ENCODE measurements at regions not wholly inside any gene's neighbourhood (a gene's known extent, or its start where the extent isn't known, plus 50 kb on each side); places are given as distances from the start of the nearest gene placed in this dataset.

GRCh38 chr22:22179858-22180257, 64.7 kb upstream of the VPREB1 start:
- TF ChIP-seq CTCF (IDR thresholded peaks at IDR 0.05; ENCODE audit: low read length) (no peak), EZH2 (IDR thresholded peaks at IDR 0.05; ENCODE audit: borderline replicate concordance, low read length) (no peak)

All from OCI-LY1 (cell line).